Muscle layer of colon (tissue), 2 donors: ENCODE measurements at regions not wholly inside any gene's neighbourhood (a gene's known extent, or its start where the extent isn't known, plus 50 kb on each side); places are given as distances from the start of the nearest gene placed in this dataset.

Source experiments
- H3K27ac ChIP-seq: one replicate; pipeline ENCODE4 v1.7.0; 2013; ENCODE audit warnings: low read depth, mild to moderate bottlenecking, low read length, moderate library complexity
- H3K27me3 ChIP-seq, 2 donors: one replicate each; pipeline ENCODE4 v1.7.0; 2013; ENCODE audit warnings: low read length in 2 of 2, mild to moderate bottlenecking in 2 of 2; ENCODE audit not compliant: insufficient read depth in 2 of 2, control insufficient read depth in 1 of 2
- H3K36me3 ChIP-seq: one replicate; pipeline ENCODE4 v1.7.0; 2013; ENCODE audit warnings: mild to moderate bottlenecking, low read length; ENCODE audit not compliant: insufficient read depth
- H3K4me1 ChIP-seq: one replicate; pipeline ENCODE4 v1.7.0; 2013; ENCODE audit warnings: mild to moderate bottlenecking, low read length; ENCODE audit not compliant: insufficient read depth
- H3K4me3 ChIP-seq, 2 donors: one replicate each; pipeline ENCODE4 v1.7.0; 2013; ENCODE audit warnings: low read length in 2 of 2, low read depth in 1 of 2, mild to moderate bottlenecking in 1 of 2, moderate library complexity in 1 of 2
- H3K9ac ChIP-seq: one replicate; pipeline ENCODE4 v1.7.0; 2013; ENCODE audit warnings: low read length
- H3K9me3 ChIP-seq: one replicate; pipeline ENCODE4 v1.7.0; 2013; ENCODE audit warnings: mild to moderate bottlenecking, low read length
- donor health status: abdominal sarcoma.
- donor health status: Adenocarcinoma of cecum.

DNA sequence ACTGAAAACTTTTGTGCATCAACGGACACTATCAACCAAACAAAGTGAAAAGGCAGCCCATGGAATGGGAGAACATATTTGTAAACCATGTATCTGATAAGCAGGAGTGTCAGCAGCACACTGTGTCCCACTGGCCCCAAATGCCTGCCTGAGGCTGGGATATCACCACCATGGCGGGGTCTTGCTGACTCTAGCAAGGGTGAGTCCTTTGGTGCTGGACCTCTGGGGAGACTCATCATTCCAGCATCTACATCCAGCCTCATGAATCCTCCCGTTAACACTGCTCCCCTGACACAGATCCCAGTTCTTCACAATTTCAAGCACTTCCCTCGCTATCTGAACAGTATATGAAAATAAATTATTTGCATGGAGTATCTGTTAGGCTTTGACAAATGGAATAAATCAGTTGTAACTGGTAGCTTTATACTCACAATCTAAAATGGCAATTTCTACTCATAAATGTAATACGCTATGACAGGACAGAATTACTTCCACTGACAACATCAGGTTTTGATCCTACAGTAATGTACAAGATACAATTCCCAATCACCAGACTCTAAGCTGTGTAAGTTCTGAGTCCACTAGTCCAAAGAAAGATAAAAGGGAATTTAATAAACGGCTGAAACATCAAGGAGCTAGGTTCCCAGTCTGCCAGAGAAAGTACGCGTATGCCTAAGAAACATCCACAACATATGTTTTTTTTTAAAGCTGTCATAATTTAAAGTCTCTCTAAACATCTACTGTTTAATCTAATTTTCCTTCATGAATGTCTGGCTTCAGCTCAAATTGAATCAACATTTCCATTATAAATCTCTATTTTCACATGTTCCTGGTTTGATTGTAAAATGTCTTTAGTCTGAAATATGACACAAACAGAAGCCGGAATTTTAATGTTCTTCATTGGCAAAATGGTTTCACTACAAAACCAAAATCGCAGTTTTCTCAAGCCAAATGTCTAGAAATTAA, 95.1 kb downstream of the SIPA1L2 start:
- Histone ChIP-seq H3K4me1 (peaks cover 5% of the 10 kb centered on the region), H3K36me3 (no peaks in the 10 kb centered on the region), H3K9ac (no peak overlapping the region), H3K4me3 (no peak overlapping the region), H3K27ac (no peak overlapping the region), H3K27me3 (no peaks in the 10 kb centered on the region), H3K9me3 (no peaks in the 10 kb centered on the region)

DNA sequence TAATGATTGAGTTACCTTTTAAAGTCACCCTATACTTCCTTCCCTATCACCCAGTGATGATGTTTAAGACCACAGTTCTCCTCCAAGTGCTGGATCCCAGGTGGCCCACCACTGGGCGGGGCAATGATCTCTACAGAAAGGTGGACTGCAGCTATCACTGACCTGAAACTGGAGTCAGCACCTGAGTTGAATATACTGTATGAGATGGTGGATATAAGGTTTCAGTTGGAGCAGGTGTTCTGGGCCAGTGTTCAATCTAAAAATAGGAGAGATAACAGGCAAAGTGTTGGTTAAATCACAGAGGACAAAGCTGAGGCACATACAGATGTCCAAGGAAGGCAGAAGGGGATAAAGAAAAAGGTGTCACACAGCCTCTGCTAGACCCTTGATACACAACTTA, 96.6 kb downstream of the SIPA1L2 start:
- Histone ChIP-seq H3K36me3 (no peaks in the 10 kb centered on the region), H3K4me3 (no peak overlapping the region), H3K4me1 (peaks cover 5% of the 10 kb centered on the region), H3K9me3 (no peaks in the 10 kb centered on the region), H3K9ac (no peak overlapping the region), H3K27me3 (no peaks in the 10 kb centered on the region), H3K27ac (no peak overlapping the region)

DNA sequence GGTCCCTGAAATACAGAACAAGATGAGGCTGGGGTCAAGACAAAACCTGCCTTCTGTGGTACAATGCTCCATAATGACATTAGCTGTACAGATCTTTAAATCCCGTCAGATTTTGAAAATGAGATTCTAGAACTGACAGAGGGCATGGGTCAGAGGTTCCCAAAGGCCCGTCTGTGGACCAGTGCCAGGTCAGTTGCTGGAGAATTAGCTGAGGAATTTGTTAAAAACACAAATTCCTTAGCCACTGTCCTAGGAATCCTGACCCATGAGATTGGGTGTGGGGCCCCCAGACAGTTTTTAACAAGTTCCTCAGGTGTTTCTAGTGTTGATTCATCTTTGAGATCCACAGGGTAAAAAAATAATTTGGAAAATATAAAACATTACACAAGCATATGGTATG, 97.0 kb downstream of the SIPA1L2 start:
- Histone ChIP-seq H3K9ac (no peak overlapping the region), H3K36me3 (no peaks in the 10 kb centered on the region), H3K9me3 (no peaks in the 10 kb centered on the region), H3K27me3 (no peaks in the 10 kb centered on the region), H3K4me3 (no peak overlapping the region), H3K4me1 (peaks cover 5% of the 10 kb centered on the region), H3K27ac (no peak overlapping the region)

DNA sequence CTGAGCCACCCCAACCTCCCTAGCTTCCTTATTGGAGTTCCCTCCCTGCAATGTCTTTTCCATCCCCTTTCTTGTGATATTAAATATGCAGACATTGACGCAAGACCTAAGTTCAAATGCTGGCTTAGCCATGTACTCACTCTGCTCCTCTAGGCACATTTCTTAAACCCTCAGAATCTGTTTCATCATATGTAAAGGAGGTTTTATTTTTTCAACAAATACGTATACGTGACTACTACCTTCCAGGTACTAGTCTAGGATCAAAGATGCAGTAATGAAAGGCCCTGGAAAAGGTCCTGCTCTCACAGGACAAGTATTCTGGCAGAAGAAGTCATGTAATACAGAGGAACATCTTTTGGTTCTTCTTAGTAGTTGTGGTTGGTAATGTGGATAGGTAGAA, 98.6 kb downstream of the SIPA1L2 start:
- H3K9me3 ChIP-seq: no peaks in the 10 kb centered on the region
- H3K4me1 ChIP-seq: peaks cover 11% of the 10 kb centered on the region
- H3K9ac ChIP-seq: no peak overlapping the region
- no peaks in the 10 kb centered on the region for H3K27me3 ChIP-seq
- H3K36me3 ChIP-seq: no peaks in the 10 kb centered on the region
- H3K4me3 ChIP-seq: no peak overlapping the region
- H3K27ac ChIP-seq: no peak overlapping the region

DNA sequence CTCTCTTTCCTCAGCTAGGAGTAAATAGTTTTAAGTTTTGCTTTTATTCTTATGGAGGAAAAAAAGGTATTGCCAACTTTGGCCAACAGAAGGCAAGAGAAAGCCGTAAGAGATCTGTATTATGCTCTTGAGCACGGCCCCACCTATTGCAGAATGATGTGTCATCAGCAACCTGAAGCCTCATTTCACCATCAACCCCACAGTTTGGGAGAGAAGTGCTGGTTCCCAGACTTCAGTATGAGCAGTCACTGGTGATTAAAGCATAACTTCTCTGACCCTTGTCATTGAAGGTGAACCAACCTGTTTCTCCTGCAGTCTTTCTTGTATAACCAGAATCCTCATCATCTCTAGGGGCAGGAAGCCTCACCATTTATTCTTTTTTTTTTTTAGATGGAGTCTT, 100.2 kb downstream of the SIPA1L2 start:
- no peaks in the 10 kb centered on the region for H3K36me3 ChIP-seq
- no peak overlapping the region for H3K4me3 ChIP-seq
- H3K27me3 ChIP-seq: no peaks in the 10 kb centered on the region
- H3K4me1 ChIP-seq: peaks cover 5% of the 10 kb centered on the region
- H3K9me3 ChIP-seq: no peaks in the 10 kb centered on the region
- H3K27ac ChIP-seq: no peak overlapping the region
- no peak overlapping the region for H3K9ac ChIP-seq

DNA sequence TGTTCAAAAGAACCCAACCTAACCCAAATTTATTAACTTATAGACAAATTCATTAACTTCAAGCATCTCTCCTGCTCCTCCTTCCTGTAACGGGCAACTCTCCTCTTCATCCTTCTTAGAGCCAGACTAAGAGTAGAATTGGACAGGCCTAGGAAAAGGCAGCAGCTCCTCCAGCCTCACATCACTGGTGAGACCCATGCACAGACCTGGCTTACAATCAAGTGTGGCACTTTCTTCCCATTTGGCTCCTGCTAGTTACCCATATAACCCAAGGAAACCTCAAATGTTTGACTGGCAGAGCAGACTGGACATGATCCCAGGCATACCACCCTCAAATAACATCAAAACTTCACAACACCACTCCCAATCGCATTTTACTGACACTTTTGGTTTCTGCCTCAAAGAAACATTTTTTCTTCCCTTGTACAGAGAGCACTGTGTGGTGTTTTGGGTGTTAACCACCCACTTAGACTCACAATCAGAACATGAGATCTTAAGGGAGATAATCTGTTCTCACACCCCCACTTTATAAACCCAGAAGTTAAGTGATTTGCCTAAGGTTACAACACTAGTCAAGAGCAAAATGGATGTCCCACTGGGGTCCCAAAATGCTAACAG, 101.4 kb downstream of the SIPA1L2 start:
- Histone ChIP-seq H3K27ac (no peak overlapping the region), H3K4me3 (no peak overlapping the region)

DNA sequence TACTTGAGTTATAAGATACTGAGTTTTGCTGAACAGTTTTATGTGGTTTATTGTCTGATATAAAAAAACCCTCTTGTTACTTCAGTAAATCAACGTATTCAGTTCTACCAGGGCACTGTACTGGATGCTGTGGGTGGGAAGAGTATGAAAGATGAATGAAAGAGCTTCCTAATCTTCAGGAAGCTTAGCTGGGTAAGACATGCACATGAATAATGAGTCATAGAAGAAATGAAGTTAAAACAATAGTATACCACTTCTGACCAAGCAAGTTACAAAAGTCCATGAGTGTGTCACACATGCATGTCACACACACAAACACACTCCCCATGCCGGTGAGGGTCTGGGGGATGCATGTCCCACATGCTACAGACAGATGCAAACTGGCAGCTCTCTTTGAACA, 105.9 kb downstream of the SIPA1L2 start:
- no peaks in the 10 kb centered on the region for H3K9me3 ChIP-seq
- no peak overlapping the region for H3K4me3 ChIP-seq
- no peaks in the 10 kb centered on the region for H3K27me3 ChIP-seq
- no peak overlapping the region for H3K9ac ChIP-seq
- peaks cover 11% of the 10 kb centered on the region for H3K4me1 ChIP-seq
- no peaks in the 10 kb centered on the region for H3K36me3 ChIP-seq
- H3K27ac ChIP-seq: no peak overlapping the region

More for the DNA sequence above, 101.4 kb downstream of the SIPA1L2 start:
- Histone ChIP-seq H3K9me3 (no peaks in the 10 kb centered on the region), H3K4me1 (peaks cover 5% of the 10 kb centered on the region), H3K9ac (no peak overlapping the region), H3K36me3 (no peaks in the 10 kb centered on the region), H3K27me3 (no peaks in the 10 kb centered on the region)

DNA sequence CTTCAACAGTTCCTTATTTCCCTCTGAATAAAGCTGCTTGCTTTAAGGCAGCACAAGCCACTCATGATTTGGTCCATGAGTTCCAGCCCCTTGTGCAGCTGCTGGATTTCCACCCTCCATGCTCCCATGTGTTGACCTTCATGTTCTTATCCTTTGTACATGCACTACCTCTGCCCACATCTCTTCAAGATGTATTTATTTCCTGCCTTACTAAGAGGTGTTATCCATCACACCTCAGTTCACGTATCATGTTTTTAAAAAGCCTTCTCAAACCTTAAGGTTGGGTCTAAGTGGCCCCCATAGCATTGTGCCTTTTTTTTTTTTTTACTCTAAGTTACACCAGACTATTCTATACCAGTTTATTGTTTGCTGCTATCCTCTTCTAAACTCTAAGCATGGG, 107.7 kb downstream of the SIPA1L2 start:
- peaks cover 13% of the 10 kb centered on the region for H3K4me1 ChIP-seq
- no peak overlapping the region for H3K4me3 ChIP-seq
- H3K9me3 ChIP-seq: no peaks in the 10 kb centered on the region

DNA sequence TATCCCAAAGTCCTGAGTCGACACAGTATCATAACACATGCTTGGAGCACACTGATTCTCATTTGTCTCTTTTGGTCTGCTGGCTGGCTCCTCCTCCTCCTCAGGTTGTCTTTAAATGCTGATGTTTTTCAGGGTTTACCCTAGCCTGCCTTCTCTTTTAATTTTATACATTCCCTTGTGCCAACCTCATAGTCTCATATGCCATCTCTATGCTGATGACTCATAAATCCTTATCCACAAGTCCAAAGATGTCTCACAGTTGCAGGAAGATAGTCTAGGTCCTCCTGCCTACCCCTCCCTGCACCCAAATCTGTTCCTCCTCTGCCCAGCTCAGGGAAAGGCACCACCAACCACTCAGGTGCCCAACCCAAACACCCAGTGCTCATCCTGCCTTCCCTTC, 108.3 kb downstream of the SIPA1L2 start:
- Histone ChIP-seq H3K9ac (no peak overlapping the region), H3K27me3 (no peaks in the 10 kb centered on the region), H3K9me3 (no peaks in the 10 kb centered on the region), H3K36me3 (no peaks in the 10 kb centered on the region), H3K4me1 (peaks cover 8% of the 10 kb centered on the region), H3K4me3 (no peak overlapping the region), H3K27ac (no peak overlapping the region)

More for the DNA sequence above, 107.7 kb downstream of the SIPA1L2 start:
- Histone ChIP-seq H3K9ac (no peak overlapping the region), H3K27me3 (no peaks in the 10 kb centered on the region), H3K36me3 (no peaks in the 10 kb centered on the region), H3K27ac (no peak overlapping the region)

DNA sequence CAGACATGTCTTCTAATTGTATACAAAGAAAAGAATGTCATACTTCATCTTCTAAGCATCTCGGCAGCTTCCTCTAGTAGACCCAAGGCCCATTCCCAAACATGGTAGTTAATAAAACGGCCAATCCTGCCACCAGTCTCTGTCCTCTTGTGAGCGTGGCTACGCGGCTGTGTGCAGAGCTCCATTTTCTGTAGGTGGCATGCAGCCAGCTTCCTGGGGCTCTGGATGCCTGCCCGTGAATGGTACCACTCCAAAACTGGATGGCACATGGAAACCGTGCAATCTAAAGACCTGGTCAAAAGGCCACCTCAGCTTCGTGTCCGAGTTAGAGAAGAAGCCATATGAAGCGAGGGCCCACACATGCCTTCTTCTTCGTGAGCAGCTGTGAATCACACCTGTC, 110.7 kb downstream of the SIPA1L2 start:
- Histone ChIP-seq H3K4me1 (peaks cover 8% of the 10 kb centered on the region), H3K36me3 (no peaks in the 10 kb centered on the region), H3K27me3 (no peaks in the 10 kb centered on the region), H3K27ac (peak overlapping the region; percentile 54), H3K9me3 (no peaks in the 10 kb centered on the region), H3K9ac (no peak overlapping the region), H3K4me3 (peak overlapping the region in 1 of 2 donors; percentile 6)

DNA sequence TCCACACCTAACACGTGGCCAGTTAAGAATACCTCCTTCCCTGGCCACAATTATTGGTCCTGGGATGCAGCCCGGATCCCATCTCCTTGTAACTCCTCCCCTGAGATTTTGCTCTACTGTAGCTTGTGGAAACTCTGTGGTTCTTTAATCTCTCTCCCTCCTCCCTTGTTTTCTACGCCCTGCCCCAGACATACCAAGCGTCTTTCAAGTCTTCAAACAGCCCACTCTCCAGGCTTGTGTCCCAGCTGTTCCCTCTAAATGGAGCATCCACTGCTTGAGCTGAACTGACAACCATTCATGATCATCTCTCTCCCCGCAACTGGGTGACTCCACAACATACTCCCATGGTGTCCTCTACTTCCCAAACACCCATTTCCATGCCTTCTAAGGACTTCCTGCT, 111.6 kb downstream of the SIPA1L2 start:
- Histone ChIP-seq H3K4me3 (no peak overlapping the region), H3K9ac (no peak overlapping the region), H3K27me3 (no peaks in the 10 kb centered on the region), H3K9me3 (no peaks in the 10 kb centered on the region), H3K4me1 (peaks cover 8% of the 10 kb centered on the region), H3K27ac (no peak overlapping the region), H3K36me3 (no peaks in the 10 kb centered on the region)
